Mesenchymal stem cell (in vitro differentiated cells and primary cell): ENCODE measurements at regions not wholly inside any gene's neighbourhood (a gene's known extent, or its start where the extent isn't known, plus 50 kb on each side); places are given as distances from the start of the nearest gene placed in this dataset.

Experiments
- DNase-seq: peaks from one replicate; pipeline ENCODE4 v3.0.0-alpha.2; 2013
- H2AFZ ChIP-seq: one replicate; pipeline ENCODE4 v1.6.1; 2013; ENCODE audit warnings: low read depth, mild to moderate bottlenecking, control low read depth, inconsistent platforms, low read length, moderate library complexity
- H2AK5ac ChIP-seq: 2 replicates; pipeline ENCODE4 v1.6.1; 2013; ENCODE audit warnings: low read length, moderate library complexity, mild to moderate bottlenecking, inconsistent platforms; ENCODE audit not compliant: severe bottlenecking
- H2BK120ac ChIP-seq: one replicate; pipeline ENCODE4 v1.6.1; 2013; ENCODE audit warnings: low read depth, mild to moderate bottlenecking, inconsistent platforms, low read length, moderate library complexity
- H2BK12ac ChIP-seq, 2 experiments: one replicate each; pipeline ENCODE4 v1.6.1; 2013; ENCODE audit warnings: inconsistent platforms in 2 of 2, low read length in 2 of 2, mild to moderate bottlenecking in 2 of 2, moderate library complexity in 2 of 2, control low read depth in 1 of 2
- H2BK15ac ChIP-seq: one replicate; pipeline ENCODE4 v1.6.1; 2013; ENCODE audit warnings: mild to moderate bottlenecking, low read depth, inconsistent platforms; ENCODE audit not compliant: poor library complexity, severe bottlenecking
- H2BK5ac ChIP-seq: 2 replicates; pipeline ENCODE4 v1.6.1; 2013; ENCODE audit warnings: low read depth, mild to moderate bottlenecking, low read length, control low read depth, inconsistent platforms; ENCODE audit not compliant: poor library complexity, severe bottlenecking
- H3K14ac ChIP-seq, 2 experiments: one replicate each; pipeline ENCODE4 v1.6.1; 2013; ENCODE audit warnings: inconsistent platforms in 2 of 2, low read length in 2 of 2, control low read depth in 1 of 2, mild to moderate bottlenecking in 1 of 2, moderate library complexity in 1 of 2
- H3K18ac ChIP-seq, 2 experiments: one replicate each; pipeline ENCODE4 v1.6.1; 2013; ENCODE audit warnings: inconsistent platforms in 2 of 2, low read length in 2 of 2, control low read depth in 1 of 2, low read depth in 1 of 2, mild to moderate bottlenecking in 1 of 2
- H3K23ac ChIP-seq, 2 experiments: one replicate each; pipeline ENCODE4 v1.6.1; 2013; ENCODE audit warnings: inconsistent platforms in 2 of 2, low read length in 2 of 2, mild to moderate bottlenecking in 2 of 2, moderate library complexity in 2 of 2, control low read depth in 1 of 2
- H3K27ac ChIP-seq: 2 replicates; pipeline ENCODE4 v1.5.1; 2013; ENCODE audit warnings: mild to moderate bottlenecking, moderate library complexity, low read length, control low read depth, inconsistent platforms; ENCODE audit not compliant: poor library complexity, severe bottlenecking
- H3K27me3 ChIP-seq, 2 experiments: 2 replicates each; pipeline versions ENCODE4 v1.6.1 to v1.7.0; 2013; ENCODE audit warnings: low read length in 2 of 2, mild to moderate bottlenecking in 2 of 2, moderate library complexity in 2 of 2, control low read depth in 1 of 2, inconsistent platforms in 1 of 2; ENCODE audit not compliant: control insufficient read depth in 1 of 2, insufficient read depth in 1 of 2
- H3K36me3 ChIP-seq, 2 experiments: 2 replicates each; pipeline versions ENCODE4 v1.6.1 to v1.7.0; 2013; ENCODE audit warnings: low read length in 2 of 2, control low read depth in 1 of 2, inconsistent platforms in 1 of 2, low read depth in 1 of 2, mild to moderate bottlenecking in 1 of 2; ENCODE audit not compliant: insufficient read depth in 2 of 2, control insufficient read depth in 1 of 2
- H3K4ac ChIP-seq, 2 experiments: one replicate each; pipeline ENCODE4 v1.6.1; 2013; ENCODE audit warnings: inconsistent platforms in 2 of 2, low read length in 2 of 2, mild to moderate bottlenecking in 2 of 2, moderate library complexity in 2 of 2, control low read depth in 1 of 2, low read depth in 1 of 2
- H3K4me1 ChIP-seq: 2 replicates; pipeline ENCODE4 v1.6.1; 2013; ENCODE audit warnings: low read depth, low read length, control low read depth; ENCODE audit not compliant: control insufficient read depth, insufficient read depth
- H3K4me2 ChIP-seq: 2 replicates; pipeline ENCODE4 v1.6.1; 2013; ENCODE audit warnings: low read length, mild to moderate bottlenecking, inconsistent platforms; ENCODE audit not compliant: poor library complexity, severe bottlenecking
- H3K4me3 ChIP-seq, 2 experiments: 2 replicates each; pipeline versions ENCODE4 v1.5.1 to v1.7.0; 2013; ENCODE audit warnings: low read length in 2 of 2, mild to moderate bottlenecking in 2 of 2, control low read depth in 1 of 2, low read depth in 1 of 2; ENCODE audit not compliant: insufficient read depth in 1 of 2
- H3K79me1 ChIP-seq: replicated peaks from 2 replicates; pipeline ENCODE4 v1.6.1; 2013; ENCODE audit warnings: mild to moderate bottlenecking, control low read depth, low read length, inconsistent platforms; ENCODE audit not compliant: poor library complexity, severe bottlenecking
- H3K9ac ChIP-seq: 2 replicates; pipeline ENCODE4 v1.7.0; 2013; ENCODE audit warnings: mild to moderate bottlenecking, low read length, moderate library complexity
- H3K9me3 ChIP-seq: 2 replicates; pipeline ENCODE4 v1.7.0; 2013; ENCODE audit warnings: mild to moderate bottlenecking, low read length; ENCODE audit not compliant: control insufficient read depth
- H4K8ac ChIP-seq: one replicate; pipeline ENCODE4 v1.6.1; 2013; ENCODE audit warnings: inconsistent platforms, mild to moderate bottlenecking, low read length, moderate library complexity
- H4K91ac ChIP-seq: one replicate; pipeline ENCODE4 v1.6.1; 2013; ENCODE audit warnings: mild to moderate bottlenecking, low read length, inconsistent platforms
- WGBS: methylation state at CpG from one replicate; pipeline ENCODE4 v1.1.7; 2013; ENCODE audit warnings: mixed read lengths; 5-methylcytosine and 5-hydroxymethylcytosine counted together

DNA sequence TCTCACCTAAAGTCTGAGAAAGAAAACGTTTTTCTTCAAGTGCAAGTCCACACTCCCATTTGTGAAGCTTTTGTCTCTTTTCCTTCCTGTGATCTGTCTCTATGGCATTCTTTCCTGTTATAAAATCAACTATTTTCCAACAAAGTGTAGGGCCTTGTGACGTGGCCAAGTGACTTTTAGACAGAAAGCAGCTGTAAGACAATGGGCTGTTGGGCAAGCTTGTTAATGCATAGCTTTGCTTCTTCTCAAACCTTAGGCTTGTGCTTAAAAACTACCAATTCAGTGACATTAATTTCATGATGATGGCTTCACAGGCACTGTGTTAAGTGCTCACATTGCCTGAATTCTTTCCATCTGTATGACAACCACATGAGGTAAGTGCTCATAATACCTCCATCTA lies 83.5 kb downstream of the VCY1B start:
- Histone ChIP-seq H2BK15ac (no peak overlapping the region), H2BK120ac (no peak overlapping the region), H2BK5ac (no peak overlapping the region), H3K4ac (no peak overlapping the region), H3K14ac (no peak overlapping the region), H2BK12ac (no peak overlapping the region), H3K23ac (no peak overlapping the region), H3K79me1 (no peaks in the 10 kb centered on the region), H2AK5ac (no peak overlapping the region), H3K4me1 (no peaks in the 10 kb centered on the region), H3K36me3 (no peaks in the 10 kb centered on the region), H3K4me2 (no peak overlapping the region), H2AFZ (no peak overlapping the region), H3K27ac (no peak overlapping the region), H3K4me3 (no peak overlapping the region), H4K91ac (no peak overlapping the region), H4K8ac (no peak overlapping the region), H3K27me3 (no peaks in the 10 kb centered on the region), H3K9ac (no peak overlapping the region), H3K9me3 (no peaks in the 10 kb centered on the region), H3K18ac (no peak overlapping the region)
- 0% methylated on average over 1 of the region's 2 CpGs for WGBS
- DNase-seq = peak; percentile 55

DNA sequence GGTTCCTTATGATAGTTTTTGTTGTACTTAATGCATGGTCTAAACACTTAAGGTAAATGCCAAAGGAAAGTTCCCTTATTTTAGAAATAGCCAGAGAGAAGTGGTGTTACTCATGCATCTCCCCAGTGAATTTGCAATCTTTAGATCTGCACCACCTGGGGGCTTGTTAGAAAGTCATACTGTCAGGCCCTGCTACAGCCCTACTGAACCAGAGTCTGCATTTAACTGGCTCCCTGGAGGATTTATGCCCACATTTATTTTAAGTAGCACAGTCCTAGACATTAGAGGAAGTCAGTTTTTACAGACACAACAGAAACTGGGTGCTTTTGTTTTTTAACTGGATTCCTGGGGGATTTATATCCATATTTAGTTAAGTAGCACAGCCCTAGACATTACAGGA lies 89.6 kb downstream of the VCY1B start:
- H3K23ac ChIP-seq = no peak overlapping the region
- no peak overlapping the region for H3K18ac ChIP-seq
- H4K8ac ChIP-seq = no peak overlapping the region
- no peak overlapping the region for H2BK15ac ChIP-seq
- no peaks in the 10 kb centered on the region for H3K27me3 ChIP-seq
- H2BK5ac ChIP-seq = no peak overlapping the region
- no peaks in the 10 kb centered on the region for H3K4me1 ChIP-seq
- H3K27ac ChIP-seq = no peak overlapping the region
- no peak overlapping the region for H2AK5ac ChIP-seq
- H3K9ac ChIP-seq = no peak overlapping the region
- H3K4ac ChIP-seq = no peak overlapping the region
- no peak overlapping the region for H3K14ac ChIP-seq
- no peak overlapping the region for H3K4me3 ChIP-seq
- no peak overlapping the region for H2BK120ac ChIP-seq
- H3K4me2 ChIP-seq = no peak overlapping the region
- no peak overlapping the region for H4K91ac ChIP-seq
- H2BK12ac ChIP-seq = no peak overlapping the region
- no peaks in the 10 kb centered on the region for H3K36me3 ChIP-seq
- no peaks in the 10 kb centered on the region for H3K79me1 ChIP-seq
- DNase-seq = peak; percentile 23
- H3K9me3 ChIP-seq = no peaks in the 10 kb centered on the region
- H2AFZ ChIP-seq = no peak overlapping the region

GRCh38 chrY:14182776-14183175 lies 126.7 kb downstream of the VCY1B start:
- no peak overlapping the region for H2BK12ac ChIP-seq
- no peak overlapping the region for H3K14ac ChIP-seq
- H2AK5ac ChIP-seq = no peak overlapping the region
- H2BK5ac ChIP-seq = no peak overlapping the region
- no peaks in the 10 kb centered on the region for H3K4me1 ChIP-seq
- no peak overlapping the region for H2BK120ac ChIP-seq
- H3K27me3 ChIP-seq = no peaks in the 10 kb centered on the region
- H3K4me3 ChIP-seq = no peak overlapping the region
- no peak overlapping the region for H2AFZ ChIP-seq
- no peak overlapping the region for H3K4ac ChIP-seq
- H4K91ac ChIP-seq = no peak overlapping the region
- H2BK15ac ChIP-seq = no peak overlapping the region
- peak; percentile 54 for DNase-seq
- WGBS = 38% methylated on average over 2 of the region's 3 CpGs
- no peak overlapping the region for H3K18ac ChIP-seq
- no peaks in the 10 kb centered on the region for H3K9me3 ChIP-seq
- no peaks in the 10 kb centered on the region for H3K36me3 ChIP-seq
- no peak overlapping the region for H3K23ac ChIP-seq
- no peak overlapping the region for H4K8ac ChIP-seq
- no peak overlapping the region for H3K4me2 ChIP-seq
- no peak overlapping the region for H3K27ac ChIP-seq
- H3K79me1 ChIP-seq = no peaks in the 10 kb centered on the region
- H3K9ac ChIP-seq = no peak overlapping the region

DNA sequence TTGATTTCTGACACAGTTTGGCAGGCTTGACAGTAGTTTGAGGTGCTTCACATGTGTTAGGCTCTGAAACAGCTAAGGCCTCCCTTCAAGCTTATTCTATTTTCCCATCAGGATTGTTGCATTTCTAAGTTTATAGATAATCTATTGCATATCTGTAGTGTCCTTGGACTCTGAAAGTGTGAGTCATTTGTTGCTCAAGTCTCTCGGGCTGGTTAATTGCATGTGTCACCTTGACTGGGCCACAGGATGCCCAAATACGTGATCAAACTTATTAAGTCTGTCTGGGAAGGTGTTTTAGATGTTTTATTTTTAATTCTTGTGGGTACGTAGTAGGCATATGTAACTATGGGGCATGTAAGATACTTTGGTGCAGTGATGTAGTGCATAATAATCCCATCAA lies 166.0 kb downstream of the VCY1B start:
- DNase-seq = peak; percentile 20
- no peak overlapping the region for H3K4me3 ChIP-seq
- H2AK5ac ChIP-seq = no peak overlapping the region

More for the DNA sequence above, 166.0 kb downstream of the VCY1B start:
- Histone ChIP-seq H3K4me1 (no peaks in the 10 kb centered on the region), H2BK120ac (no peak overlapping the region), H3K36me3 (no peaks in the 10 kb centered on the region), H2AFZ (no peak overlapping the region), H2BK12ac (no peak overlapping the region), H3K9ac (no peak overlapping the region), H3K27me3 (no peaks in the 10 kb centered on the region), H2BK15ac (no peak overlapping the region), H3K14ac (no peak overlapping the region), H3K4me2 (no peak overlapping the region), H2BK5ac (no peak overlapping the region), H3K18ac (no peak overlapping the region), H3K4ac (no peak overlapping the region), H3K27ac (no peak overlapping the region), H4K8ac (no peak overlapping the region), H3K23ac (no peak overlapping the region), H4K91ac (no peak overlapping the region), H3K9me3 (no peaks in the 10 kb centered on the region), H3K79me1 (no peaks in the 10 kb centered on the region)
- 5% methylated on average over 1 of the region's 3 CpGs for WGBS
